Caki2 (cell line): ENCODE measurements at regions not wholly inside any gene's neighbourhood (a gene's known extent, or its start where the extent isn't known, plus 50 kb on each side); places are given as distances from the start of the nearest gene placed in this dataset.
"Not testable (repeated sequence)": the region's sequence is repeated elsewhere in the genome, so short reads cannot be mapped to it uniquely, and the experiment has no call there.

Source experiments
- DNase-seq: peaks from one replicate; pipeline ENCODE4 v3.0.0-alpha.2; 2015; ENCODE audit warnings: low read depth
- in situ Hi-C: cut with HindIII; loops from 2 replicates; pipeline ENCODE4 v1.10.0; 2016; ENCODE audit warnings: low sequenced_read_pairs, low pct_unique_long_range_greater_than_20kb, mixed read lengths

GRCh38 chr2:64273524-64274398, 129.5 kb upstream of the PELI1 start:
- in situ Hi-C loops = no loop called here

DNA sequence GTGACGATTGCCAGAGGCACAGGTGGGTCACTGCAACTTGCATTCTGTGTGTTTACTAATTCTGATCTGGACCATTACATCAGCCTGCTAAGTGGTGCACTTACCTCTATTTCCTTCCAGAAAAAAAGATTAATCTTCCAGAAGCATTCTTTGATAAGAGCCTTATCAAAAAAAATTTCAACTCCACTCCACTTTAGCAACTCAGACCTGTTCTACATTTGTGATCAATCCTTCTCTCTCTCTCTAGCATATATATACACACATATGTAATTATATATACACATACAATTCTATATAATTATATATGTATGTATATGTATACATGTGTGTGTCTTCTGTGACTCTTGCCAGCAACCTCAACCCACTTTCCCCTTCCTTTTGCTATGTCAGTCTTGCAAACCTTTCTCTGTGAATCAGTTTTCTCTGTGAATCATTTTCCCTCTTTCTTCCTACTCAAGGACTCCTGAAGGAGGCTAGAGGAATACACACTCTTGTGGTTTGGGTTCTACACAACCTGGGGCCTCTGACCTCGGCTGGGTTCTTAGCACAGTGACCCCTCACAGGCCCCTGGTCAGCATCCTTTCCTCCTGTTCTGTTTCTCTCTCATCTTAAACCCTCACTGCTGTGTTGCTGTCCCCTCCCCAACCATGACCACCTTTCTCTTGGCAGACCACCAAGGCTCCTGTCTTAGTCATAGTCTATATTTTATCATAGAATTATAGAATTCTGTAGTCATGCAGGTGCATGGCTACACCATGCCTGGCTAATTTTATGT, 130.4 kb upstream of the PELI1 start:
- no peak for DNase-seq
- in situ Hi-C loops = no loop called here

More at GRCh38 chr2:64273524-64274398, 129.5 kb upstream of the PELI1 start:
- DNase-seq = peak; percentile 71

GRCh38 chr2:64275174-64275466, 130.9 kb upstream of the PELI1 start:
- no peak for DNase-seq
- in situ Hi-C loops = no loop called here

GRCh38 chr2:64276417-64277095, 132.3 kb upstream of the PELI1 start:
- peak; percentile 80 for DNase-seq
- in situ Hi-C loops = no loop called here

GRCh38 chr2:64277101-64277849, 133.1 kb upstream of the PELI1 start:
- in situ Hi-C loops = no loop called here
- peak; percentile 53 for DNase-seq

GRCh38 chr2:64280812-64281211, 136.6 kb upstream of the PELI1 start:
- in situ Hi-C loops, DNase-seq: not testable (repeated sequence)

GRCh38 chr2:64283006-64283570, 138.9 kb upstream of the PELI1 start:
- no peak for DNase-seq
- in situ Hi-C loops = no loop called here

DNA sequence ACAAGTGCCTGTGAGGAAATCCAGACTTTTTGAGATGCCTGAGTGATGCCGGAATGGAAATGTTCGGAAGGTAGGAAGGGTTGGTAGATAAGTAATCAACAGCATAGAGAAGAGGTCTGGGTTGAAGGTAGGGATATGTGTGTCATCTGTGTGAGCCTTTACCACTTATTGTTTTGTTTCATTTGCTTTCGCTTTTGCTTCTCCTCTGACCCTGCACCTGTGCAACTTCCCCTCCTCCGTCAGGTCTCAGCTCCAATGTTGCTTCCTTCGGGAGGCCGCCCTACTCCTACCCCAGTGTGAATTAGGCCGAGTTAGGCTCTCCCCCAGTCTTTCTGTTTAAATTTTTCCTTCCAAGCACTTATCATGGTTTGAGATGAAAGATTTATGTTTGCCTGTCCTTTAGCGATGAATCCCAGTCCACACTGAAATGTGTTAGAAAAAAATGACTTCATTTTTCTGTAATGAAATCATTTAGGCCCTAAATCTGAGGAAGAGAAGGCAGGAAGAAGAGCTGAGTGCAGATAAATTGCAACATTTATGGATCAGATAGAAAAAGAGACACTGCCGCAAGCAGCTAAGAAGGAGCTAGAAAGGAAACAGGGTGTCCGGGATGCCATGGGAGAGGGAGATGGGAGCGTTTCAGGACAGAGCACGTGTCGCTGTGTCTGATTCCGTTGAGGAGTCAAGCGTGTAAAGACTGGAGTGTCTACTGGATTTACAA, 139.6 kb upstream of the PELI1 start:
- in situ Hi-C loops = no loop called here

GRCh38 chr2:64284751-64285150, 140.5 kb upstream of the PELI1 start:
- DNase-seq = no peak
- in situ Hi-C loops = no loop called here

More for the DNA sequence above, 139.6 kb upstream of the PELI1 start:
- DNase-seq = no peak

GRCh38 chr2:64287202-64287740, 143.1 kb upstream of the PELI1 start:
- DNase-seq = no peak
- in situ Hi-C loops = no loop called here

DNA sequence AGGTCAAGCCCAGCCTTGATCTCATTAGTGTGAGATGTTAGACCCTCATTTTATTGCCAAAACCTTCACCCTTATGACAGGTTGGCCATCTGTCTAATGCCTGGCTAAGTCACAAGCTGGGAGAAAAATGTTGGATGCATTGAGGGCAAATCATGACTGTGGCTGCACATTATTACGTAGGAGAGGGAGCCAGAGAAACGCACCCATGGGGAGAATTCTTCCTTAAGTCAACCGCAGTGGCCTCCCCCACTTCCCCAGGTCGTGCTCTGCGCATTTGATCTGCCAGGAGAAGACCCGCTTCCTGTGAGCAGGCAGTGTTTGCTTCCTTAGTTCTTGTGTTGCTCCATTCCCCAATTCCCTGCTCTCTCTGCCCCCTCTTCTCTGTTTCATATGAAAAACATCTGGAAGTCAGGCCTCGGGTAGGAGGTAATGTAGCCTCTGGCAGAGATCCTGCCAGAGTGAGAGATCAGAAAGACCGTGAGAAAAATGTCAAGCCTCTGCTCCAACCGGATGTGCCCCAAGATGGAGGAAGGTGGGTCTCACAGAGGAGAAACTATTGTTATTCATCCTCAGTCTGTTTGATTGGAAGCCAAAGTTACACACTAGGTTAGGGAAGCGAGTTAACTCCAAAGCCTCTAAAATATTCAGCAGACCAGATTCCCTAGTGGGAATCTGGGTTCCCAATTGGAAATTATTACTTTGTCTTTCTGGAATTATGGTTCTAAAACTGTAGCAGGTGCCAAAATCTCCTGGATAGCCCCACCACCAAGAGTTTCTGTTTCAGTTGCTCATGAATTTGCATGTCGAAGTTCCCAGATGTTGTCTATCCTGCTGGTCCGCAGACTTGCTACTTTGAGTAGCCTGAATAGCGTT, 144.3 kb upstream of the PELI1 start:
- no peak for DNase-seq
- in situ Hi-C loops = no loop called here

- in situ Hi-C loops = no loop called here
- DNase-seq = no peak
These were observed 145.0 kb upstream of the PELI1 start for GRCh38 chr2:64289251-64289650.

DNA sequence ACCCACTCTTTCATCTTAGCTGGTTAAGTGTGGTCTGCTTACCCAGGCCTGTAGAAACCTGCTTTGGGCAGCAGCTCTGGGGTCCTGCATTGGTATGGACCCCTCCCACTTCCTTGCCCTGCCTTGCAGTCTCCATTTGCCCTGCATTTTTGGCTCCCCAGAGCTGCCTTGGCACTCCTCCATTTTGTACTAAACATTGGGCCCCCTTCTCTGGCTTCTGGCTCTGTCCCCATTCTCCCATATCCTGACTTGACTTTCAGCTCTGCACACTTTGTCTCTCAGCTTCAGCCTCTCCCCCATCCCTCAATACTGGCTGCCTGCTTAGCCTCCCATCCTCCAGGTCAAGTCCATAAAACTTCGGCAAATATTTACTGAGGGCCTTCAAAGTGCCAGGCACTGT, 145.5 kb upstream of the PELI1 start:
- in situ Hi-C loops = no loop called here
- no peak for DNase-seq

GRCh38 chr2:64291181-64291580, 147.0 kb upstream of the PELI1 start:
- in situ Hi-C loops = no loop called here
- DNase-seq = peak; percentile 56

DNA sequence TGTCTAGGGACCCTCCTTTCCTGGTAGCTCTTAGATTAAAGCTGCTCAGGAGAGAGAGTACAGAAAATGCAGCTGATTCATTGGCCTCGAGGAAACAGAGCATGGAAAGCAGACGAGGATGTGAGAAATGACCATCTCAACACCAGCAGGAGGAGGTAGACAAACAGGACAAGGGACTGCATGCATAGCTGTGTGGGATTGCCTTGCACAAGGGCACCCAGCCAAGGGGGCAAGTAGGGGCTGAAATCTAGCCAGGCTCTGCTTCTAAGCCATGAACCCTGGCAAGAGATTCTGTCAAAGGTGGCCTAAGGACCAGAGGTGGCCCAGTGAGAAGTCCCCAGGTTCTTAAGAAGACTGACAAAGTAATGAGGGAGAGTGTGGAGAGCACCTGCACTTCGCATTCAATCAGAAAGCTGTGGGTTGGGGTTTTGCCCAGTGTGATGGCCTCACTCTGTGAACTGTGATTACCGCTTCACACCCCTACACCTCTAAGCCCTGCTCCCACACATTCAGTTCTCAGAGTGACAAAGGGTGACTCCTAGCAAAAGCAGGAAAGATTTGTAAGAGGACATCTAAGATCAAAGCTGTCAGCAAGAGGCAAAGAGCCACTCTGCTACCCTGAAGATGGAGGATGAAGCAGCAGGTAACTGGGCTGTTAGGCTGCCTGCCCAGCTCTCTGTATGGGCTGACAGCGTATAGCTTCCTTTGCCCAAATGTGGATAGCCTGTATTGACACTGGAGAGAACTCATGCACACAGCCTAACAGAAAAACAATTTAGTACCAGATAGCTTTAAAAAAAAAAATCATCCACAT, 151.3 kb upstream of the PELI1 start:
- in situ Hi-C loops = no loop called here
- no peak for DNase-seq

DNA sequence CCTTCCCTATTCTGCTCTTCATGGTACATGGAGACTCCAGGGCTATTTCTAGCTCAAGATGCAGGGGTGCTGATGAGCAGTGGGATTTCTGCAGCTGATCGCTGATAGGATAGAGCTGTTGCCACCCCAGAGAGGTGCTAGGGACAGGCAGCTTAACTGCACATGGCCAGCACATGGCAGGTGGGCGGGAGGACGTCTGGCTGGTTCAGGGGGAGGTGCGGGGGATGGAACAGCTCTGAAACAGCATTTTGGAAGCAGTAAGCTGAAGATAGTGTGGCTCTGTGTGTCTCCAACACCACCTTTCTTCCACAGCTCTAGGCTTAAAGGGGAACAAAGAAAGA, 151.9 kb upstream of the PELI1 start:
- DNase-seq = no peak
- in situ Hi-C loops = no loop called here
